HUES6 (cell line): ENCODE measurements at regions not wholly inside any gene's neighbourhood (a gene's known extent, or its start where the extent isn't known, plus 50 kb on each side); places are given as distances from the start of the nearest gene placed in this dataset.

Experiments
- H3K27ac ChIP-seq: 2 replicates; pipeline ENCODE4 v1.7.0; 2013; ENCODE audit warnings: low read depth, mild to moderate bottlenecking, low read length, inconsistent platforms
- H3K27me3 ChIP-seq: 2 replicates; pipeline ENCODE4 v1.6.1; 2013; ENCODE audit warnings: low read length; ENCODE audit not compliant: control insufficient read depth, insufficient read depth
- H3K36me3 ChIP-seq: 2 replicates; pipeline ENCODE4 v1.6.1; 2013; ENCODE audit warnings: low read length; ENCODE audit not compliant: control insufficient read depth, insufficient read depth
- H3K4me1 ChIP-seq: 2 replicates; pipeline ENCODE4 v1.6.1; 2013; ENCODE audit warnings: low read length; ENCODE audit not compliant: control insufficient read depth, insufficient read depth
- H3K4me3 ChIP-seq: 2 replicates; pipeline ENCODE4 v1.5.1; 2013; ENCODE audit warnings: low read depth, low read length
- H3K9ac ChIP-seq: one replicate; pipeline ENCODE4 v1.6.1; 2013; ENCODE audit warnings: mild to moderate bottlenecking, low read length
- H3K9me3 ChIP-seq: 2 replicates; pipeline ENCODE4 v1.6.1; 2013; ENCODE audit warnings: low read depth, low read length; ENCODE audit not compliant: control insufficient read depth, insufficient read depth

DNA sequence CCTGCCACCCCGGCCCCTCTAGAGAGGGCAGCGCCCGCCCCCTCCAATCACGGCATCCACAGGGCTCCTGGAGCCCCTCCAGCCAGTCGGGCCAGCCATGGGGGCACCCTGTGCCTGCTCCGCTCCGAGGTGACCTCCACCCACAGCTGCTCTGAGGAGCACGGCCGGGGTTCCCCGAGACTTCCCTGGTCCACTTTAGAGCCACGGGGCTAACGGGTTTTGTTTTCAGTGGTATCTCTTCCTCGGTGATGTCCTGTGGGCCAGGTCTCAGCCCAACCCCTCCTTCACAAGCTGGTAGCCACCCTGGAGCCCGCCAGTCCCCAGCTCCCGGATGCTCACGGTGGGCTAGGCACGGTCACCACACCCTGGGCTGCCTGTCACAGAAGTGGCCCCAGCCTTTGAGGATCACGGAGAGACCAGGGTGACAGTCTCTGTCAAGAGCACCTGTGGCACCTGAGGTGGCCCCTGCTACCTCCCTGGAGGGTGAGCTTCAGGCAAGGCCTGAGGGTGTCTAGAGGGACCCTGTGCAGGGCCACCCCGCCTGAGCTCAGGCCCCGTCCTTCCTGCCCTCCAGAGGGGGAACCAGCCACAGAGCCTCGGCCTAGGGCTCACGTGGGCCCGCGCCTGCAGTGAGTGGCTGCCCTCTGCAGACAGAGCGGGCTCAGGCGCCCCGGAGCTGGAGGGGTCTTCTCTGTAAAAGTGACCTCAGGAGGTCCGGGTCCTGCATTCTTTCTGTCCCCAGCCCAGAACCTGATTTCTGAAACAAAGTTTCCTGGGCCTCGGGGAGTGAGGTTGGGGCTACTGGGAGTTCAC, 146.0 kb upstream of the C14orf180 start:
- Histone ChIP-seq H3K36me3 (no peaks in the 10 kb centered on the region), H3K9ac (no peak overlapping the region), H3K4me1 (peaks cover 22% of the 10 kb centered on the region), H3K27me3 (no peaks in the 10 kb centered on the region), H3K9me3 (no peaks in the 10 kb centered on the region), H3K27ac (no peak overlapping the region), H3K4me3 (no peak overlapping the region)

DNA sequence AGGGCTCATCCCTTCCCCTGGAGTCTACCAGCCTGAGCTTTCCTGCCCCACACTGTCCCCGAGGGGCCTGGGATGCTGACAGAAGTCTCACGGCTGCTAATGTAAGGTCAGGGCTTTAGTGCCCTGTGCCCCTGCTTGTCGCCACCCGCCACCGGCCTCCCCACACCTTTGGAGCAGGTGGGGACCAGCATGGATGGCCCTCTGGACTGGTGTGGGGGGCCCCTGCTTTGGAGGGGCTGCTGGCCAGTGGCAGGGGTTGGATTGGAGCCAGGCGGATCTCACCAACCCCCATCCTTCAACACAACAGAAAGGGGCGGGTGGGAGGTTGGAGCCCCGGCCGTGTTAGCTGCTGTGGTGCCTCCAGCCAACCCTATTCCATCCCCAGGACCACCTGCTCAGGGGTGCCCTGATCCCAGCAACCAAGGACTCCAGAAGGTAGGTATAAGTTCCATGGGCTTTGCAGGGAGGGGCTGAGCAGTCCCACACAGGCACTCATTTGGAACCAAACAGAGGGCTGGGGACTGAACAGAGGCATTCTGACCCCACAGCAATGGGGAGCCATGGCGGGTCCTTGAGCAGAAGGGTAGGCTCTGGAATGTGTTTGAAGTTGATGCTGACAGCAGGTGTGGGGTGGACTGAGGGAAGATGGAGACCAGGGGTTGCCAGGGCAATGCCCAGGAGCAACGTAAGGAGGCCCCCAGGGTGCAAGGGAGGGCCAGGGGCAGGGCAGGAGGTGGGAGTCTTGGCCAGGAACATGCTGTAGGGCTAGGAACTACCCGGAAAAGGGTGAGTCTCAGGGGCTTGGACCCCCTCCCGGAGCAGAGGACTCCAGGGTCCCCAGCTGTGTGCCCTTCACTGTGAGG, 145.1 kb upstream of the C14orf180 start:
- H3K36me3 ChIP-seq, result no peaks in the 10 kb centered on the region
- H3K4me3 ChIP-seq, result no peak overlapping the region
- no peaks in the 10 kb centered on the region for H3K9me3 ChIP-seq
- H3K27me3 ChIP-seq, result no peaks in the 10 kb centered on the region
- H3K9ac ChIP-seq, result no peak overlapping the region
- peaks cover 22% of the 10 kb centered on the region for H3K4me1 ChIP-seq
- no peak overlapping the region for H3K27ac ChIP-seq

DNA sequence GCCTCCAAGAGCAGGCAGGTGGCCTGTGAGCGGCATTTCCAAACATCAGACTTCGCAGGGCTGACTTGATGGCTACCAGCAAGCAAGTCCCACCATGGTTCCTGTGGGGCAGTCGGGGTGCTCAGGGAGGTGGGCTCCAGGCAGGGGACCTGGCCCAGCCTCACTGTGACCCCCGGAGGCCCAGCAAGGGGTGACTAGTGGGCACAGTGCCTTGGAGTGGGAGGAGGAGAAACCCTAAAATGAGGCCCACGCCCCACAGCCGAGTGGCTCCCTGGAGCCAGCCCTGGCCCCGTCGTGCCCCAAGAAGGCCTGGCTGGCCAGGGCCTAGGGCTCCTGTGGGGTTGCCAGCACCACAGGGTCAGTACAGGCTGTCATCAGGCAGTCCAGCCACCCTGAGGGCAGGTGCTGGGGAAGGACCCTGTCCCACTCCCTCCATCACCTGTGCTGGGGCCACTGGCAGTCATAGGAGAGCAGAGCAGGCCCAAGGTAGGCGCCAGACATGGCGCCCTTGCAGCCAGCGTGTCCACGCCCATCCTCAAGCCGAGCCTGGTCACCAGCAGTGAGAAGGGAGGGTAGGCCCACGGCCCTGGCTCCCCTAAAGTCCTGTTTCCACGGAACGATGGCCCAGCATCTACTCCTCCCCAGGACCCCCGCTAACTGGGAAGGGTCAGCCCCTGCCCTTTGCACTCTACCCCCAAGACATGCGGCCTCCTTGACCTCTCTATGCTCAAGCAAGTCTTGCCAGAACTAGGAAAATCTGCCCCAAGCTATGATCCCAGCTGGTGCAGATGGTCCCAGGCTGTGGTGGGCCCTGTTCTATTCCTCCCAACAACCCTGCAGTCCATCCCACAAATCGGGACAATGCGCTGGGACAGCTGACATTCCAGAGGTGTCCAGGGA, 144.2 kb upstream of the C14orf180 start:
- Histone ChIP-seq H3K4me1 (peaks cover 22% of the 10 kb centered on the region), H3K9me3 (no peaks in the 10 kb centered on the region), H3K36me3 (no peaks in the 10 kb centered on the region), H3K4me3 (no peak overlapping the region), H3K9ac (no peak overlapping the region), H3K27me3 (no peaks in the 10 kb centered on the region), H3K27ac (no peak overlapping the region)

DNA sequence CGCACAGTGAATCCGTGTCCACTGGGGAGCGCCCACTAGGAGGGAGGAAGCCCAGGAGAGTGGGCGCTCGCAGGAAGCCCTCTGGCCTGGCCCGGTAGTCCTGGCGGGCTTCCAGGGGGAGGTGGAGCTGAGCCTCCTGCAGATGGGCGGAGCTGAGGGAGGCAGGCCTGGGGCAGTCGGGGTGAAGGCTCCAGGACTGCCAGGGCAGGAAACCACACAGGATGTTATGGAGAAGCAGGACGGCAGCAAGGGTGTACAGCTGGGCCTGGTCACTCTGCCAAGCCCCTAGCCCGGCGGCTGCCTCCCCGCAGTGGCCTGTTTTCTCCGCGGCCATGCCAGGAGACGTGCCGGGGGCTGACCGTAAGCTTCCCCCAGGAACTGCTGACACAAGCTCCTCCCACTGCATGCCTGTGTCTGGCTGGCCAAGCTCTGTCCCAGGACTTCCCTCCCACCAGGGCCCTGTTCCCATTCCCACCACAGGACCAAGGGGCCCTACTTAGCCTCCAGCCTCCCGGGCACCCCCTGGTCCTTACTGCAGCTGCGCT, 143.4 kb upstream of the C14orf180 start:
- Histone ChIP-seq H3K9ac (no peak overlapping the region), H3K27ac (no peak overlapping the region), H3K27me3 (no peaks in the 10 kb centered on the region), H3K4me3 (no peak overlapping the region), H3K9me3 (no peaks in the 10 kb centered on the region), H3K36me3 (no peaks in the 10 kb centered on the region), H3K4me1 (peaks cover 22% of the 10 kb centered on the region)

DNA sequence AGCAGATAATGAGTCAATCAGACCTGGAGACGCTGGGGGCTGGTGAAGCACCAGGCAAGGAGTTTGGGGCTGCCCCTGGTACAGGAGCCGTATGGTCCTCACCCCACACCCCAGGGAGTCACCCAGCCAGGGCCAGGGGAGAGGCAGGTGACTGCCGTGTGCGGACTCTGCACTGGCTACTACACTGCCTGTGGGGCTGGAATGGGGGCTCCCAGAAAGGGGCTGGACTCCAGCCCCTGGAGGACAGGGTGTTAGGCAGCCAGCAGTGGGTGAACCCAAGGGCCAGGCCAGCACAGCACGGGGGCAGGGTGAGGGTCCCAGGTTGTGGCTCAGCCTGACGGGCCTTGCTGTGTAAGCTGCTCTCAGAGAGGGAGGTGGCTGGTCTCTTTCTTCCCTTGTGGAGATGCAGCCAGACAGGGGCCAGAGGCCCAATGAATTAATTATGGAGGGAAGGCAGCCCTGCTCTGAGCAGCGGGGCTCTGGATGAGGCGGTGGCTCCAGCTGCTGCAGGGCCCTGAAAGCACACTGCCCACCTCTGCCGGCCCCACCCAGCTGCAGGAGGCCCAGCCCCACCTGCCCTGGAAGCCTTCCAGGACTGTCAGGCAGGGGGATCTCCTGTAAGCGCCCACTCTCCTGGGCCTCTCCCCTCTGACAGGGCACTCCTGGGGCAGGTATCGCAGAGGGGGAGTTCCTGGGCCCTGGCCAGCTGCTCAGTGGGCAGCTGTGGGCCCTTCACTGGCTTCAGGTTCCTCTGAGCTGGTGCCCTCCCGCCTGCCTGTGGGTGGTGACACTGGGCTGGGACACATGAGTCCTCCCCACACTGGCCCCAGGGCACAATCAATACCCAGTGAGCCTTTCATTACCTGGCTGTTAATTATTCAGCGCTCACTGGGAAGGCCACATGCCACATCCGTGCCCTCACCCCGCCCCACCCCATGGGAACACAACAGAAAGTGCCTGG, 142.5 kb upstream of the C14orf180 start:
- Histone ChIP-seq H3K9ac (no peak overlapping the region), H3K36me3 (no peaks in the 10 kb centered on the region), H3K9me3 (no peaks in the 10 kb centered on the region), H3K4me1 (peaks cover 22% of the 10 kb centered on the region), H3K4me3 (no peak overlapping the region), H3K27ac (no peak overlapping the region), H3K27me3 (no peaks in the 10 kb centered on the region)

DNA sequence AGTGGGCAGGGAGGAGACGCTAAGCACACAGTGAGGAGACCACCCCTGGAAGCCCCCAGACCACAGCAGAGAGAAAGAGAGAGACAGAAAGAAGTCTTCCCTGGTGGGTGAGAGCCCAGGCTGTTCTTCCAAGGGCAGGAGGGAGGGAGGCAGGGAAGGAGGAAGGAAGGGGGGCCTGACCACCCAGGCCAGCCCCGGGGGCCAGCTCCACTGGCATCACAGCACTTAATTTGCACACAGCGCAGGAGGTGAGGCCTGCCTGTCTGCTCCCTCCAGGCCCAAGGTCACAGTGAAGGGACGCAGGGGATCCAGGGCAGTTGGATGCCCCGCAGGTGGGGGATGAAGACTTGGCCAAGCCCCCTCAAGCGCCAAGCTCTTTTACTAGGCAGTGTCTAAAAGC, 141.9 kb upstream of the C14orf180 start:
- H3K4me1 ChIP-seq, result peaks cover 24% of the 10 kb centered on the region
- no peaks in the 10 kb centered on the region for H3K27me3 ChIP-seq
- H3K9me3 ChIP-seq, result no peaks in the 10 kb centered on the region
- H3K27ac ChIP-seq, result no peak overlapping the region
- H3K36me3 ChIP-seq, result no peaks in the 10 kb centered on the region
- H3K4me3 ChIP-seq, result no peak overlapping the region
- H3K9ac ChIP-seq, result no peak overlapping the region

DNA sequence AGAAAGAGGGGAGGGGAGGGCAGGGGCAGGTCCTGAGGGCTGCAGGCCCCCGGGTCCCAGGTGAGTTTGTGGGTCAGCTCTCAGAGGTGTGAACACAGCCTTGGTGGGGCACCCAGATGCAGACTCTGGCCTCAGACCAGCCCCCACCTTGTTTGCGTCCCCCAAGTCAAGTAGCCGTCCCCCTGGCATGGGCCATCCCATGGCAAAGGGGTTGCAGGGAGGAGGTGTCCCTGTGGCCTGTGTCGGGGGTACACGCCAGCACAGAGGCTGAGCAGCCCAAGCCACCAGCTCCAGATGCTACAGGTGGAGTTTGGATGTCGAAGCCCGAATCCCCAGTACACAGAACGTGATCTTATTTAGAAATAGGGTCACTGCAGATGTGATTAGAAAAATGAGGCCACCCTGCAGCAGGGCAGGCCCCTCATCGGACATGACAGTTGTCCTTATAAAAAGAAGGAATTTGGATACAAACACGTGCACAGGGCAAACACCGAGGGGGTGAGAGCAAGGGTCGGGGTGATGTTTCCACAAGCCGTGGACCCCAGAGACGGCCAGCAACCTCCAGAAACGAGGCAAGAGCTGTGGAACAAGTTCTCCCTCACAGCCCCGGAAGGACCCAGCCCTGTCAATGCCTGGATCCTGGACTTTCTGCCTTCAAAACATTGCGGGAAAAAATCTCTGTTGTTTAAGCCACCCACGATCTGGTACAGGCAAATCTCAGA, 141.2 kb upstream of the C14orf180 start:
- Histone ChIP-seq H3K36me3 (no peaks in the 10 kb centered on the region), H3K4me3 (no peak overlapping the region), H3K9ac (no peak overlapping the region), H3K27me3 (no peaks in the 10 kb centered on the region), H3K27ac (no peak overlapping the region), H3K4me1 (peaks cover 30% of the 10 kb centered on the region), H3K9me3 (no peaks in the 10 kb centered on the region)

DNA sequence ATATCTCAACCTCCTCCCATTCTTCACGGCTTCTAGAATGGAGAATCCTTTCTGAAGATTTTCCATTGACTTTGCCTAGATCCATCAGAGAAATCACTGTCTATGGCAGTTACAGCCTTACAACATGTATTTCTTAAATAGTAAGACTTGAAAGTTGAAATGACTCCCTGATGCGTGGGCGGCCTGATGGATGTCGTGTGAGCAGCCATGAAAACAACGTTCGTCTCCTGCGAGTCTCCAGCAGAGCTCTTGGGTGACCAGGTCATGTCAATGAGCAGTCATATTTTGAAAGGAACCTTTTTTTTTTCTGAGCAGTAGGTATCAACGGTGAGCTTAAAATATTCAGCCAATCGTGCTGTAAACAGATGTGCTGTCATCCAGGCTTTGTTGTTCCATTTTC, 139.9 kb upstream of the C14orf180 start:
- H3K27ac ChIP-seq, result no peak overlapping the region
- no peaks in the 10 kb centered on the region for H3K27me3 ChIP-seq
- peaks cover 34% of the 10 kb centered on the region for H3K4me1 ChIP-seq
- H3K36me3 ChIP-seq, result no peaks in the 10 kb centered on the region
- no peak overlapping the region for H3K9ac ChIP-seq
- H3K4me3 ChIP-seq, result no peak overlapping the region
- H3K9me3 ChIP-seq, result no peaks in the 10 kb centered on the region

DNA sequence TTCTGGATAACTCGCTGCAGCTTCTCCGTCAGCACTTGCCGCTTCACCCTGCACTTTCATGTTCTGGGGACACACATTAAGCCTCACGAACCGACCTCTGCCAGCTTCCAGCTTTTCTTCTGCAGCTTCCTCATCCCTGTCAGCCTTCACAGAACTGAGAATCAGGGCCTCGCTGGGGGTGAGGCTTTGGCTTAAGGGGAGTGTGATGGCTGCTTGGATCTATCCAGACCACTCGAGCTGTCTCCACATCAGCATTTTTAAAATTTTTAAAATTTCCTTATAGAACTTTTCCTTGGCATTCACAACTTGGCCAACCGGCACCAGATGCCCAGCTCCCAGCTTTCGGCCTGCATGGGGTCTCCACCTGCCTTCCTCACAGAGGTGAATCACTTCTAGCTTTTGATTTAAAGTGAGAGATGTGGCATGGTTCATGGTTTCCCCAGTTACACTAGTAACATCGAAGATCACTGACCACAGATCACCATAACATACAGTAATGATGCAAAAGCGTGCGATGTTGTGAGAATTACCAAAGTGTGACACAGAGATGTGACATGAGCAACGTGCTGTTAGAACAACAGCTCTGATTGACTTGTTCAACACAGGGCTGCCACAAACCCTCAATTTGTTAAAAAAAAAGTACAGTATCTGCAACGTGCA, 139.1 kb upstream of the C14orf180 start:
- Histone ChIP-seq H3K4me3 (no peak overlapping the region), H3K9ac (no peak overlapping the region), H3K27ac (no peak overlapping the region), H3K27me3 (no peaks in the 10 kb centered on the region), H3K9me3 (no peaks in the 10 kb centered on the region), H3K36me3 (no peaks in the 10 kb centered on the region), H3K4me1 (peaks cover 34% of the 10 kb centered on the region)
